Body of pancreas (tissue), 4 donors: ENCODE measurements at regions not wholly inside any gene's neighbourhood (a gene's known extent, or its start where the extent isn't known, plus 50 kb on each side); places are given as distances from the start of the nearest gene placed in this dataset.

Source experiments
- ATAC-seq: fragments of 150-250 bp; one replicate; pipeline ENCODE4 v1.9.1; 2016
- DNase-seq, 4 donors: peaks; one replicate each; pipeline ENCODE4 v3.0.0-alpha.2; 2019
- H3K27ac ChIP-seq, 4 donors: fragments of 200-600 bp; sonication (generic); 1 replicate in 3 of 4; 2 replicates in 1 of 4; pipeline versions ENCODE4 v1.5.1 to v1.6.1; 2016 to 2019; ENCODE audit warnings: mild to moderate bottlenecking in 1 of 4, mixed read lengths in 1 of 4, moderate library complexity in 1 of 4
- H3K27me3 ChIP-seq, 2 donors: fragments of 200-600 bp; sonication (generic); one replicate each; pipeline ENCODE4 v1.6.0; 2016; ENCODE audit warnings: mild to moderate bottlenecking in 1 of 2
- H3K36me3 ChIP-seq, 2 donors: fragments of 200-600 bp; sonication (generic); replicated peaks in 1 of 2; 2 replicates each; pipeline ENCODE4 v1.5.1; 2016; ENCODE audit warnings: low read depth in 2 of 2; ENCODE audit not compliant: insufficient read depth in 1 of 2
- H3K4me1 ChIP-seq: fragments of 200-600 bp; sonication (generic); one replicate; pipeline ENCODE4 v1.6.0; 2016
- H3K4me3 ChIP-seq, 2 donors: fragments of 200-600 bp; sonication (generic); 1 replicate in 1 of 2; 2 replicates in 1 of 2; pipeline ENCODE4 v1.5.1; 2016 to 2019
- H3K9me3 ChIP-seq, 3 donors: fragments of 200-600 bp; sonication (generic); 1 replicate in 2 of 3; 2 replicates in 1 of 3; pipeline ENCODE4 v1.5.1; 2016
- POLR2A ChIP-seq, 3 donors: fragments of 450-650 bp; IDR thresholded peaks; one replicate each; pipeline ENCODE4 v1.6.1; 2016; ENCODE audit warnings: antibody characterized with exemption in 3 of 3, mild to moderate bottlenecking in 2 of 3
- WGBS, 2 donors: methylation state at CpG; one replicate each; pipeline ENCODE4 v1.1.5; 2017; 5-methylcytosine and 5-hydroxymethylcytosine counted together
- intact Hi-C: fragments of 100-400 bp; cut with DNase I; formaldehyde crosslinking; loops from one replicate; pipeline ENCODE4 v1.15.1; 2023
- TF ChIP-seq, protein P1 (sequence below), 7 experiments: fragments of 450-650 bp in 4 of 7; fragments of 200-600 bp in 3 of 7; sonication (generic) in 3 of 7; IDR thresholded peaks; one replicate each; pipeline ENCODE4 v1.5.1; 2016 to 2019; ENCODE audit warnings: antibody characterized with exemption in 7 of 7

GRCh38 chr4:117514391-117515175 lies 429.2 kb upstream of the TRAM1L1 start:
- no peak overlapping the region for H3K27ac ChIP-seq
- no peaks in the 10 kb centered on the region for H3K36me3 ChIP-seq
- no peak overlapping the region for H3K4me3 ChIP-seq
- TF ChIP-seq POLR2A (IDR thresholded peaks at IDR 0.05) = no peak
- TF ChIP-seq, protein P1, sequence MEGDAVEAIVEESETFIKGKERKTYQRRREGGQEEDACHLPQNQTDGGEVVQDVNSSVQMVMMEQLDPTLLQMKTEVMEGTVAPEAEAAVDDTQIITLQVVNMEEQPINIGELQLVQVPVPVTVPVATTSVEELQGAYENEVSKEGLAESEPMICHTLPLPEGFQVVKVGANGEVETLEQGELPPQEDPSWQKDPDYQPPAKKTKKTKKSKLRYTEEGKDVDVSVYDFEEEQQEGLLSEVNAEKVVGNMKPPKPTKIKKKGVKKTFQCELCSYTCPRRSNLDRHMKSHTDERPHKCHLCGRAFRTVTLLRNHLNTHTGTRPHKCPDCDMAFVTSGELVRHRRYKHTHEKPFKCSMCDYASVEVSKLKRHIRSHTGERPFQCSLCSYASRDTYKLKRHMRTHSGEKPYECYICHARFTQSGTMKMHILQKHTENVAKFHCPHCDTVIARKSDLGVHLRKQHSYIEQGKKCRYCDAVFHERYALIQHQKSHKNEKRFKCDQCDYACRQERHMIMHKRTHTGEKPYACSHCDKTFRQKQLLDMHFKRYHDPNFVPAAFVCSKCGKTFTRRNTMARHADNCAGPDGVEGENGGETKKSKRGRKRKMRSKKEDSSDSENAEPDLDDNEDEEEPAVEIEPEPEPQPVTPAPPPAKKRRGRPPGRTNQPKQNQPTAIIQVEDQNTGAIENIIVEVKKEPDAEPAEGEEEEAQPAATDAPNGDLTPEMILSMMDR (IDR thresholded peaks at IDR 0.05) = no peak
- no peaks in the 10 kb centered on the region for H3K4me1 ChIP-seq
- ATAC-seq = no peak
- DNase-seq = no peak
- H3K9me3 ChIP-seq = no peaks in the 10 kb centered on the region
- intact Hi-C loops = no loop called here
- H3K27me3 ChIP-seq = no peaks in the 10 kb centered on the region

DNA sequence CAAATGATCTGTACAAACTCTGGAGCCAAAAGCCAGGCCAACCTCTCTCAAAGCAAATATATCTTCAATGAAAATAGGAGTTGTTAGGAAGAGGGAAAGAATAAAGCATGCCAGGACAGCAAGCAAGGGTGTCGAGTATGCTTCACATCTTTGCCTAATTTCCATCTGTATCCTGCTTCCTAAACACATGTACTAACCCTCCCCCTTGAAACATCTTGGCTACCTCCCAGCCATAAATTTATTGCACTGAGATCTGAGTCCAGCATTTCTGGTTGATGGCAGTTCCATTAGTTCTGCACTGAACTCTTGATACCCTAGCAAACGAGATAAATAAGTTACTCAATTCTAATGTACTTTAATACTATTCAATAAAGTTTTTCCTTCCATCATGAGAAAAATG lies 430.5 kb upstream of the TRAM1L1 start:
- Histone ChIP-seq H3K4me3 (no peak overlapping the region), H3K9me3 (no peaks in the 10 kb centered on the region), H3K4me1 (no peaks in the 10 kb centered on the region), H3K27me3 (no peaks in the 10 kb centered on the region), H3K36me3 (no peaks in the 10 kb centered on the region), H3K27ac (no peak overlapping the region)
- intact Hi-C loops = no loop called here
- ATAC-seq (no peak), DNase-seq (no peak)
- no peak for TF ChIP-seq POLR2A (IDR thresholded peaks at IDR 0.05)
- TF ChIP-seq, protein P1 (IDR thresholded peaks at IDR 0.05) = no peak
- WGBS, 2 donors = 36 to 45% methylated on average over 2 of the region's 2 CpGs

DNA sequence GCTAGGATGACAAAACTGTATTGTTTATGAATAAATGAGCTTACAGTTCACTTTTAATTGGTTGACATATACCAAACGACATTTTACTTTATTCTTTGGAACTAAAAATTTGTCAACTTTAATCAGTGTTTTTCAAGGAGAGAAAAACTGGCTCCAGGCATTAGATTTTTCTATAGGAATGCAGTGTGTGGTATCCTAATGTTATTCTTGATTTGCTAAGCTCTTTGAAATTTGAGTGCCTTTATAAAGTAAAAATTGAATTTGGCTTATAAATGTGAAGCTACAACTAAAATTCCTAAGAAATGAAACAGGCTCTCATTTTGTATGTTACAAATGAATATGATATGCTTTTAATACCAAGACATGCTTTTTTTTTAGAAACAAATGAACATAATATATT lies 442.2 kb upstream of the TRAM1L1 start:
- Histone ChIP-seq H3K36me3 (no peaks in the 10 kb centered on the region), H3K27ac (no peak overlapping the region), H3K4me1 (no peaks in the 10 kb centered on the region), H3K27me3 (peaks cover 0 to 3% of the 10 kb centered on the region in 2 donors), H3K4me3 (no peak overlapping the region), H3K9me3 (no peaks in the 10 kb centered on the region)
- intact Hi-C loops = no loop called here
- DNase-seq (no peak), ATAC-seq (no peak)
- TF ChIP-seq, protein P1 (IDR thresholded peaks at IDR 0.05) = no peak
- TF ChIP-seq POLR2A (IDR thresholded peaks at IDR 0.05) = no peak
- 23 to 26% methylated on average over 1 of the region's 1 CpG for WGBS, 2 donors

DNA sequence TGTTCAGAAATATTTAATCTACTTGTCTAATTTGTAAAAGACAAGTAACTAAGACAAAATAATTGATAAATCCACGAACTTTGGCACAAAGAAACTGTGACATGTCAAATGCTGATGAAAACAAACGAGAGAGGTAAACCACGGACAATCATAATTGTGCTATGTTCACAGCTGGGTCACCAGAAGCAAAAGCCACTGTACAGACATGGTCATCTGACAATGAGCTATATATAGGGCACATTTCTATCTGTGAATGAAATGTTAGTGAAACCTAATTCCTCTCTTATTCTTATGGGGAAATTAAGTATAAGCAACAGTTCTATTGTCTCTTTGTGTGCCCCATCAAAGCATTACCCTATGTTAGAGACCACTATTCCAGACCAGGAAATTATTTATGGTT lies 444.0 kb upstream of the TRAM1L1 start:
- Histone ChIP-seq H3K27ac (no peak overlapping the region), H3K36me3 (no peaks in the 10 kb centered on the region), H3K4me3 (no peak overlapping the region), H3K4me1 (no peaks in the 10 kb centered on the region), H3K9me3 (no peaks in the 10 kb centered on the region), H3K27me3 (peaks cover 0 to 3% of the 10 kb centered on the region in 2 donors)
- no peak for DNase-seq
- intact Hi-C loops = no loop called here
- TF ChIP-seq, protein P1 (IDR thresholded peaks at IDR 0.05) = no peak
- no peak for TF ChIP-seq POLR2A (IDR thresholded peaks at IDR 0.05)
- ATAC-seq = no peak
- 23 to 29% methylated on average over 3 of the region's 3 CpGs for WGBS, 2 donors

DNA sequence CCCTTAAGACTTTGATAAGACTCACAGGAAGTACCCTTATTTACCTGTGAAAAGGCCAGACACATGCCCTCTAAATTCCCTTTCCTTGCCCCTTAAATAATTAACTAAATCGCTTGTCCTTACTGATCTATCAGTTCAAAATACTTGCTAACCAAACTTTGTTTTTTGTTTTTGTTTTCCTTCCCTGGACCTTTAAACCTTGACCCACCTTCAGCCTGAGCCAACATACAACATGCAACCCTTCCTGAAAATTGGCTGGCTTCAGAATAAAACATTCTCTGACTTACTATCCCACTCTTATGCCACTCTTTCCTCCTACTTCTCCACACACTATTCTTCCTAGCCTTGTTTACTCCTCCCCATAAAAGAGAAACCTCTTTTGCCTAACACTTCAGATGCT lies 448.1 kb upstream of the TRAM1L1 start:
- no peak for ATAC-seq
- Histone ChIP-seq H3K4me3 (no peak overlapping the region), H3K36me3 (no peaks in the 10 kb centered on the region), H3K27ac (no peak overlapping the region), H3K4me1 (no peaks in the 10 kb centered on the region), H3K9me3 (no peaks in the 10 kb centered on the region), H3K27me3 (peaks cover 0 to 3% of the 10 kb centered on the region in 2 donors)
- intact Hi-C loops = no loop called here
- no peak for DNase-seq
- TF ChIP-seq POLR2A (IDR thresholded peaks at IDR 0.05) = no peak
- TF ChIP-seq, protein P1 (IDR thresholded peaks at IDR 0.05) = no peak
- 44 to 63% methylated on average over 1 of the region's 1 CpG for WGBS, 2 donors
